SK-N-SH treated with all-trans-retinoic acid at 6 μM for 48 hours (cell line): ENCODE measurements at regions not wholly inside any gene's neighbourhood (a gene's known extent, or its start where the extent isn't known, plus 50 kb on each side); places are given as distances from the start of the nearest gene placed in this dataset.

ENCODE experiments used
- ARNTL ChIP-seq: fragments of 450-650 bp; formaldehyde crosslinking; IDR thresholded peaks from 2 replicates; pipeline ENCODE4 v1.5.0; 2020; ENCODE audit warnings: low read depth, mild to moderate bottlenecking, moderate library complexity, borderline replicate concordance
- BACH2 ChIP-seq: fragments of 250-450 bp; sonication (Bioruptor Pico); IDR thresholded peaks from 2 replicates; pipeline ENCODE4 v1.9.0; 2021; ENCODE audit warnings: mild to moderate bottlenecking, borderline replicate concordance
- CREB5 ChIP-seq: fragments of 250-450 bp; sonication (Bioruptor Pico); IDR thresholded peaks from 2 replicates; pipeline ENCODE4 v1.5.1; 2020; ENCODE audit warnings: low read depth, mild to moderate bottlenecking, moderate library complexity
- ESRRG ChIP-seq: fragments of 250-450 bp; sonication (Bioruptor Pico); IDR thresholded peaks from 2 replicates; pipeline ENCODE4 v1.6.1; 2021; ENCODE audit warnings: mild to moderate bottlenecking
- PATZ1 ChIP-seq: fragments of 250-450 bp; sonication (Bioruptor Pico); IDR thresholded peaks from 2 replicates; pipeline ENCODE4 v1.8.0; 2020; ENCODE audit warnings: mild to moderate bottlenecking, moderate library complexity, borderline replicate concordance
- PPARA ChIP-seq: fragments of 250-450 bp; sonication (Bioruptor Pico); IDR thresholded peaks from 2 replicates; pipeline ENCODE4 v1.5.0; 2020; ENCODE audit warnings: mild to moderate bottlenecking, borderline replicate concordance
- RARB ChIP-seq: fragments of 250-450 bp; sonication (Bioruptor Pico); IDR thresholded peaks from 2 replicates; pipeline ENCODE4 v1.8.0; 2021; ENCODE audit warnings: mild to moderate bottlenecking, moderate library complexity
- SNAI2 ChIP-seq: fragments of 250-450 bp; sonication (Bioruptor Pico); IDR thresholded peaks from 2 replicates; pipeline ENCODE4 v1.5.0; 2020; ENCODE audit warnings: mild to moderate bottlenecking, moderate library complexity
- TCF4 ChIP-seq: fragments of 250-450 bp; sonication (Bioruptor Pico); IDR thresholded peaks from 2 replicates; pipeline ENCODE4 v1.8.0; 2021; ENCODE audit warnings: mild to moderate bottlenecking, moderate library complexity, borderline replicate concordance
- TOX ChIP-seq: fragments of 250-450 bp; sonication (Bioruptor Pico); IDR thresholded peaks from 2 replicates; pipeline ENCODE4 v1.8.0; 2021; ENCODE audit warnings: mild to moderate bottlenecking, moderate library complexity, borderline replicate concordance
- TSHZ2 ChIP-seq: fragments of 250-450 bp; sonication (Bioruptor Pico); IDR thresholded peaks from 2 replicates; pipeline ENCODE4 v1.5.0; 2020; ENCODE audit warnings: mild to moderate bottlenecking, moderate library complexity
- ZC3H10 ChIP-seq: fragments of 250-450 bp; sonication (Bioruptor Pico); IDR thresholded peaks from 2 replicates; pipeline ENCODE4 v1.5.1; 2021; ENCODE audit warnings: mild to moderate bottlenecking, moderate library complexity
- ZFP30 ChIP-seq: fragments of 450-650 bp; formaldehyde crosslinking; IDR thresholded peaks from 2 replicates; pipeline ENCODE4 v1.5.0; 2022; ENCODE audit warnings: mild to moderate bottlenecking, moderate library complexity
- ZNF565 ChIP-seq: fragments of 450-650 bp; formaldehyde crosslinking; conservative IDR thresholded peaks from 2 replicates; pipeline ENCODE4 v1.5.0; 2020; ENCODE audit warnings: low read depth, mild to moderate bottlenecking, moderate library complexity

GRCh38 chr4:156169861-156170260 lies 216.2 kb upstream of the CTSO start:
- no peak for TF ChIP-seq ESRRG (CRISPR knock-in tag)
- no peak for TF ChIP-seq TSHZ2
- no peak for TF ChIP-seq RARB
- no peak for TF ChIP-seq ZNF565 (CRISPR knock-in tag)
- TF ChIP-seq CREB5 (CRISPR knock-in tag) = no peak
- TF ChIP-seq PATZ1 (CRISPR knock-in tag) = no peak
- no peak for TF ChIP-seq ZFP30 (CRISPR knock-in tag)
- no peak for TF ChIP-seq PPARA (CRISPR knock-in tag)
- TF ChIP-seq SNAI2 (CRISPR knock-in tag) = no peak
- no peak for TF ChIP-seq ZC3H10 (CRISPR knock-in tag)
- no peak for TF ChIP-seq ARNTL (CRISPR knock-in tag)
- no peak for TF ChIP-seq TOX (CRISPR knock-in tag)
- no peak for TF ChIP-seq BACH2 (CRISPR knock-in tag)
- no peak for TF ChIP-seq TCF4 (CRISPR knock-in tag)
